ENCODE measurements at regions not wholly inside any gene's neighbourhood (a gene's known extent, or its start where the extent isn't known, plus 50 kb on each side); places are given as distances from the start of the nearest gene placed in this dataset.

DNA sequence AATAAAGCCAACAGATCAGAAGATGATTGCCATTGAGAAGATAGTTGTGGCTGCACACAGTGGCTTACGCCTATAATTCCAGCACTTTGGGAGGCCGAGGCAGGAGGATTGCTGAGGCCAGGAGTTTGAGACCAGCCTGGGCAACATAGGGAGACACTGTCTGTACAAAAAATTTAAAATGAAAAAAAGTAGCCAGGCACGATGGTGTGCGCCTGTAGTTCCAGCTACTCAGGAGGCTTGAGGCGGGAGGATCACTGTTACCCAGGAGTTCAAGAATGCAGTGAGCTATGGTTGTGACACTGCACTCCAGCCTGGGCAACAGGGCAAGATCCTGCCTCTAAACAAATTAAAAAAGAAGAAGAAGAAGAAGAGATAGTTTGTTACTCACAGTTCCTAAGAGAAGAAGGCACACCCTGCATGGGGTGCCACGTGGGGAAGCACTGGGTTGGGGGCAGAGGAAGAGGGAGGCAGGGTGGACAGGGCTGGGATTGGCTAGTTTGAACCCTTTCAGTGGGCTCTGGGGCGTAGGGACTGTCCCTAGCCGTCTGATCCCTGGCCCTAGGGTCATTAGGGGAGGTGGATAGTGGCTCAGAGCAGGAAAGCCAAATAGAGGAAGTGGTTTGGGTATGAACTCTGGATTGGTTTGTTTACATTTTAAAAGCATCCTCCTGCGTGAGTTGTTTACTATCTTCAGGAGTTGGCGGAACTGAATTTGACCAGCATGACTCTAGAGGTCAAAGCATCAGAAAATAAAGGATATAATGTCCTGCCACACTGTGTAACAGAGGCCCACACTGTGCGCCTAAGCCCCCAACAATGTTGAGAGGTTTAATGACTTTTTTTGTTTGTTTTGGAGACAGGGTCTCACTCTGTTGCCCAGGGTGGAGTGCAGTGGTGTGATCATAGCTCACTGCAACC is 60.5 kb upstream of the MEDAG start:
- no peak for DNase-seq

DNA sequence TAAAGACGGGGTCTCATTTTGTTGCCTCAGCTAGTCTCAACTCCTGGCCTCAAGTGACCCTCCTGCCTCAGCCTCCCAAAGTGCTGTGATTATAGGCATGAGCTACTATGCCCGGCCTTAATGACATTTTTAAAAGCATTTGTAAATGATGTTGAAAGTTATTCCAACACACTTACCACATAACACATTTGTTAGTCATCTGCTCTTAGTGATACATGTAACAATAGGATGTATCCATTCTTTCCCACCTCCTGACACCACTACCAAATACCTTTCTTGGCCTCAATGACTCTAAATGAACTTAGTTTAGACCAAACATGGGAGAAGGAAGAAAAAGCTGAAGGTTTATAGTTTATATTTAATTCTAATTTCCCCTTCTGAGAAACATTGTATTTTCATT is 59.8 kb upstream of the MEDAG start:
- DNase-seq, result no peak

DNA sequence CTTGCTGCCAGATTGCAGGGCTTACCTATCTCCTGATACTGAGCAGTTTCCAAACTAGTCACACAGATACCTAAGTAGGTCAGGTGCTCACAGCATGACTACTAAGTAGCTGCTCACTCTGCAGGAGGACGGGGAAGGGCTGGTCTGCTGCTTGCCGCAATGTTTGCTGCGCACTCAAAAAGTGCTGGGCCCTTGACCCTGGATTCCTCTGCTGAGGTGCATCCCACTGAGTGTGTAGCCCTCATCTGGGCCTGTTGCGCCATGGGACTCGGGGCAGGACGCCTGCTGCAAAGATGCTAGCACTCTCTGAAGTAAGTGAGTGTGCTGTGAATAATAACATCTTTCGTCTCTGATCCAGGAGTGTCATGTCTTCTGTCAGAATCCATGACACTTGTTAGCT is 59.2 kb upstream of the MEDAG start:
- no peak for DNase-seq

DNA sequence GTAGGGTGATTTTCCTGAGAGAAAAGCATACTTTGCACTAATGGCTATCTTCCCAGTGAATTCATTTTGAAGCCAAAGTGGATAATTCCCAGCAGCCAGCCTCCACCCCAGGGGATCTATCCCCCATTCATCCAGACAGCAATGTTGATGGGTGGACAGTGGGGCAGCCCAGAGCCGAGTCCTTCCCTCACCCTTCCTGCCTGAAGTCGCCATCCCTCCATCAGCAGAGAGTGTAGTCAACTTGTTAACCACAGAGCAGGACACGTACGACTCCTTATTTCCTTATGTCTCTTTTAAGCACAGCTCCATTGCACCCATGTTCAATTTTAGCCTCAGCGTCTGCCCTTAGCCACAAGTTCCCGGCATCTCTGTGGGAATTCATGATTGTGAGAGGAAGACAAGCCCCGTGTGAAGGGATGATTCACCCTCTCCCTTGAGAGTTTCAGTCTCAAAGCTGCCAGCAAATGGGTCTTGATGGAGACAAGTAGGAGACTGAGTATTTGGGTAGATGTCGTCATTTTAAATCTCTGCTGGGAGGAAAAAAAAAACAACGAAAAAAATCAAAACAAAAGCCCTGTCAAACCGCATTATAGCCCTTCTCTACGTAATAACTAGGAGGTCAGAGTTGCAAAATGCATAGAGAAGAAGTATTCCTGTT is 58.3 kb upstream of the MEDAG start:
- peak; percentile 41 for DNase-seq

DNA sequence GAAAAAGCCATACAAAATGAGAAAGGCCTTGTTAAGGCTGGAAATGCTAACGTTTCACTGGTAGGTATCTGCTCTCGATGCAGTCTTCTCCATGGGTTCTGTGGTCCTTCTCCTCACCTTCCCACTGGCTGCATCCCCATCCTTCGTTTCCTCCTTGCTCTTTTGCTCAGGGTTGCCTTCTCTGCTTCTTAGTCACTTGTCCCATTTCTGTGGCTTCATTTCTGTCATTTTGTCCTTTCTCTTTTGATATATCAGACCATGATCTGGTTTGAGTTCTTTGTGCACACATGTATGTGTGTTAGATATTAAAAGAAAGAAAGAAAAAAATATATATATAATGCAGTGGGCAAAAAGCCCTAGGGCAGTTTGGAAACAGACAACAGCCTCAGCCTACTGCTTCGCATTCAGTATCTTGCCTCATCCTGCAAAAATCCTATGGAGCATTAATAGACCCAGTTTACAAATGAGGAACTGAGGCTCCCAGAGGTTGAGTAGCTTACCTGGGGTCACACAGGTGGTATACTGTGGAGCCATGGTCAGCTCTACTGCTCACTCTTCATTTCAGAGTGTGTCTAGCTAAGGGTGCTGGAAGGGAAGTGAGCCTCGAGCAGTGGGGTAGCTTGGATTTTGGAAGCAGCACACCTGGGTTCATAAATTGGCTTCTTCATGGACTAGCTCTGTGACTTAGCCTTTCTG is 57.6 kb upstream of the MEDAG start:
- no peak for DNase-seq

DNA sequence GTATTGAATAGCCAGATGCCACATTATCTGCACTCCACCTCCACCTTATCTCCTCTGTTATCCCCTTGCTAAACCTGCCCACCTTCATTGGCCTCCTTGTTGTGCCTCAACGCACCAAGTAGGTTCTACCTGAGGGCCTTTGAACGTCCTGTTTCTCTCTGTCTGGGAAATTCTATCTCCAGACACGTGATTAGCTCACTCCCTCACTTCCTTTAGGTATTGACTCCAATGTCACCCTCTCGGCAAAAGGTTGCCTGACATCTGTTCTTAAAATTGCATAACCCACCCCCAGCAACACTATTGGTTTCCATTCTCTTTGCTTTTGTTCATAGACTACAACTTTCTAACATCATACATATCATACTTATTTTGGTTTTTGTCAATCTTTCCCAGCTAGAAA is 56.5 kb upstream of the MEDAG start:
- DNase-seq, result no peak

DNA sequence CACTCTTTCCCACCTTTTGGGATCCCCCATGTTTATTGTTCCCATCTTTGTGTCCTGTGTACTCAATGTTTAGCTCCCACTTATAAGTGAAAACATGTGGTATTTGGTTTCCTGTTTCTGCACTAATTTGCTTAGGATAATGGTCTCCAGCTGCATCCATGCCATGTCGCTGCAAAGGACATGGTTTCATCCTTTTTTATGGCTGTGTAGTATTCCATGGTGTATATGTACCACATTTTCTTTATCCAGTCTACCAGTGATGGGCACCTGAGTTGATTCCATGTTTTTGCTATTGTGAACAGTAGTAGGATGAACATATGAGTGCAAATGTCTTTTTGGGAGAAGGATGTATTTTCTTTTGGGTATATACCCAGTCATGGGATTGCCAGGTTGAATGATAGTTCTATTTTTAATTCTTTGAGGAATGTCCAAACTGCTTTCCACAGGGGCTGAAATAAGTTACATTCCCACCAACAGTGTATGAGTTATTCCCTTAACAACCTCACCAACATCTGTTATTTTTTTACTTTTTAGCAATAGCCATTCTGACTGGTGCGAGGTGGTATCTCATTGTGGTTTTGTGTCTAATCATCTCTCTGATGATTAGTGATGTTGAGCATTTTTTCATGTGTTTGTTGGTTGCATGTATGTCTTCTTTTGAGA is 55.7 kb upstream of the MEDAG start:
- DNase-seq, result no peak

DNA sequence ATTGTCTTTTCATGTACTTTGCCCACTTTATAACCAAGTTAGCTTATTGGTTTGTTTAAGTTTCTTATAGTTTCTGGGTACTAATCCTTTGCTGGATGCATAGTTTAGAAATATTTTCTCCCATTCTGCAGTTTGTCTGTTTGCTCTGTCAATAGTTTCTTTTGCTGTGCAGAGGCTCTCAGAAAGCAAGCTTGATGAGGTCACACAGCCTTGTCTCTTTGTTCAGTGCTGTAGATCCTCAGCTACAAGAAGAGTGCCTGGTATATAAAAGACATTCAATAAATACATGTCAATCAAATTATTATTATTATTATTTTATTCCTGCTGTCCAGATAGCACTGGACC is 55.2 kb upstream of the MEDAG start:
- no peak for DNase-seq

DNA sequence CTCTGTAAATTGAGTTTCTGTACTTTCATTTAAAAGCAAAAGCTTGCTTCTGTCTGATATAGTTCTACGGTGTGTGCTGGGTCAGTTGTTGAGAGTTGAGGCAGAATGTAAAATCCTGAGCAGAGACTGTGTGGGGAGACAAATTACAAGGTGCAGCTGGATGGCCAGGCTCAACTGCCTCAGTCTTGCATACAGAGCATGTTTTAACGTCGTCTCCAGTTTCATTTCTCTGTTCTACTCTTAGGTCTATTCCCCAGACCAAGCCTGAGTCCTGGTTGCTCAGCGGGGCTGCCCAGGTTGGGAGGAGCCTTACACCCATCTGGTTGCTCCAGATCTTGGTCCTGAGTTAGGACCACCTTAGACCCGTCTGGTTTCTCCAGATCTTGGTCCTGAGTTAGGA is 54.4 kb upstream of the MEDAG start:
- DNase-seq, result no peak

DNA sequence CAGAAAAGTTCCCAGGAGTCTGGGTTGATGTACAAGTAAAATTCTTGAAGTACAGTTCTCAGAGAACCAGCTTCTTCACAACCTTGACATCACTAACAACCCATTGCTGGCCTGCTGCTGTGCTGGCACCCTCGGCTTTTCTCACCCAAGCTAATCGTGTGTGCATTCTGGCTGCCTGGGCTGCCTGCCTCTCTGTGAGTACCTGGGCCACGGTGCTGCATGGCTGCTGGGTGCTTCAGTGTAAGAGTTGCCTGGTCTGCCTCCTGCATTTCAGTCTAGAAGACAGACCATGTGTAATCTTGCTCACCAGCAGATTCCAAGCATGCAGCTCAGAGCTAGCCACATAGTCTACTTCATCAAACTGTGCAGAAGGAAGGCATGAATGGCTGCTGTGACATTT is 50.5 kb upstream of the MEDAG start:
- DNase-seq, result no peak

DNA sequence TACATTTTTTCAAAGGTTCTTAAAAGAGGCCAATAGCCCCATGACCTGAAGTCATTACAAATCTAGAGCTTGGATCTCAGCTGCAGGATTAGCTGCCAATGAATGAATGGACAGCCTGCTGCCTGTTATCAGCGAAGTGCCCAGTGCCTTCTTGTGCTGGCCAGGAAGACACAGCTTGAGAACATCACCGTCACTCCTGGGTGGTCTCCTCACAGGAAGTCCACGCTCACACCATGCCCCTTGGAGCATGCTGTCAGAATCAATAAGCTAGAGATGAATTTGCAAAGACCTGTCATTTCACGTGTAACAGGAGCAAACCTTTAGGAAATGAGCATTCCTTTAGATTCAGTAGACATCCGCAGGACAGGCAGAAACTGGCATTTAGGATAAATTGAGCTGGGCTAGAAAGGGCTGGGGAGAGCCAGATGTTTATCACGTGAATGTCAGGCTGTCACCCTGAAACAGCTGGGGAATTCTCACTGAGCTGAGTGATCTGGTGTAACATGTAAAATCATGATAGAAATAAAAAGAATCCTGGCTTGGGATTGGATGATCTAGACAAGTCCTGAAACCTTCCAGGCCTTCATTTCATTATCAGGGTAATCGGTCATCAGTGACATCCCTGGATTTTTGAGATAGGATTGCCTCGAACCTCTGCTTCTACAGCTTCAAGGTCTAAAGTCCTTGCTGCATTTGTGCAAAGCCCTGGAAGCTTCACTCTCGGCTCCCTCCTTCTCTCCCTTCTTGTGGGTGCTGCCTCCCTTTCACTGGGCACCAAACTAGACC is 49.9 kb upstream of the MEDAG start:
- no peak for DNase-seq
